Body of pancreas (tissue), 4 donors: ENCODE measurements at regions not wholly inside any gene's neighbourhood (a gene's known extent, or its start where the extent isn't known, plus 50 kb on each side); places are given as distances from the start of the nearest gene placed in this dataset.

ENCODE experiments used
- CTCF ChIP-seq, 7 experiments: fragments of 450-650 bp in 4 of 7; fragments of 200-600 bp in 3 of 7; sonication (generic) in 3 of 7; IDR thresholded peaks; one replicate each; pipeline ENCODE4 v1.5.1; 2016 to 2019; ENCODE audit warnings: antibody characterized with exemption in 7 of 7
- POLR2A ChIP-seq, 3 donors: fragments of 450-650 bp; IDR thresholded peaks; one replicate each; pipeline ENCODE4 v1.6.1; 2016; ENCODE audit warnings: antibody characterized with exemption in 3 of 3, mild to moderate bottlenecking in 2 of 3

DNA sequence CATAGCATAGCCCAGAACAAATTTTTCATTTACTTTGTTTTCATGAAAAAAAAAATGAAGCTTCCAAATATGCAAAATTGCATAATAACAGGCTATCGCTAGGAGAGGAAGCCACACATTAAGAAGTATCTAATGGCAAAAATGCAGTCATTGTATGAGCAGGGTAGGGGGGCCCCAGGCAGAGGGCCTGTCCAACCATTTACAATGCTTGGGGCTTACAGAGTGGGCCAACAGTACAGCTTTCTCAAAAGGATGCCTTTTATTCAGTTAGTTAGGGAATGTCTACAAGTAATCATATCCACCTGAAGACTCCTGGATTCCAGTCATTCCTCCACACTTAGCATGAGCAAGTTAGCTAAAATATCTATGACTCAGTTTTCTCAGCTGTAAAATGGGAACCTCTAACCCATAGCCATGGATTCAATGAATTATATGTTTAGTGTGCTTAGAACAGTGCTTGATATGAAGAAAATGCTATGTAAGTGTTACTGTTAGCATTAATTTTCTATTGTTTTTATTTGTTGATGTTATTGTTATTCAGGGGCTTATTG lies 117.7 kb downstream of the GAS1 start:
- TF ChIP-seq CTCF (IDR thresholded peaks at IDR 0.05) (no peak), POLR2A (IDR thresholded peaks at IDR 0.05) (no peak)
